Suppressor macrophage (primary cell): ENCODE measurements at regions not wholly inside any gene's neighbourhood (a gene's known extent, or its start where the extent isn't known, plus 50 kb on each side); places are given as distances from the start of the nearest gene placed in this dataset.
"Not testable (repeated sequence)": the region's sequence is repeated elsewhere in the genome, so short reads cannot be mapped to it uniquely, and the experiment has no call there.

ENCODE experiments used
- DNase-seq, 4 experiments: peaks; one replicate each; pipeline ENCODE4 v3.0.0-alpha.2; 2020 to 2022

- DNase-seq: no peak
Measured at GRCh38 chr2:234797566-234798250, 154.1 kb upstream of the SH3BP4 start.

- no peak for DNase-seq
Measured at GRCh38 chr2:234796045-234796591, 155.7 kb upstream of the SH3BP4 start.

DNA sequence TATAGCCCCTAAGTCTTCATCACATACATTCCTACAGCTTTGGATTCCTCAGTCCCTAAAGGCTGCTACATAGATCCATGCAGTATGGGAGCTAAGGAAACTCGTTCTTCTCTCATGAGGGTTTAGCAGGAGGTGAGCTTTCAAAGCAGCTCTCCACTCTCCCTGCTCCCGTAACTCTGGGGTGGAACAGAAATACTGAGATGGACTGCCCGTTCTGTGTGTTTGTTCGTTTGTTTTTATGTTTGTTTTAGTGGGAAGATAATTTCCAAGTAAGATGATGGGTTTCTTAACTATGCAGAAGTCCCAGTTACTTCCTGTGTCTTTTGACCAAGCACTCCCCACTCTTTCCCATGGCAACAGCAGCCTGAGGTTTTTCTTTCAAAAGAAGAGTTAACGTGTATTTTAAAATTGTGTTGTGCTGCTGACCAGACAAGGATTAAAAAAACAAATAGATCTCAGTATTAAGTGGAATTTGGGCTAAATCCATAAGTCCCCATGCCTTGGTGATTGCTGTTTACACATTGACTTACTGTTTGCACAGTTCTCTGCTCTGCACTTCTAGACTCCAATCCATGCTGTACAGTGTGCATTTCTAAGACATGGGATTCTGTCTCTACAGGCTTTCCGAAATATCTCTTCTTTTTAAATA, 156.4 kb upstream of the SH3BP4 start:
- no peak for DNase-seq

DNA sequence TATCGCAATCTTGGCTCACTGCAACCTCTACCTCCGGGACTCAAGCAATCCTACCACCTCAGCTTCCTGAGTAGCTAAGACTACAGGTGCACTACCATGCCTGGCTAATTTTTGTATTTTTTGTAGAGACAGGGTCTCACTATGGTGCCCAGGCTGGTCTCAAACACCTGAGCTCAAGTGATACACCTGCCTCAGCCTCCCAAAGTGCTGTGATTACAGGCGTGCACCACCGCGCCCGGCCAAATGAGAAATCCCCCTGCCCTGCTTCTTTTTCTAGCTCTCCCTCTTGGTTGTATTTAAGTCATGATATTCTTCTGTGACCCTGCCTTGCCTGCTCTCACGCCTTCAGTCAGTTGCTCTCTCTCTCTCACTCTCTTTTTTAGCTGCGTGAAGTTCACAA, 157.0 kb upstream of the SH3BP4 start:
- no peak for DNase-seq

DNA sequence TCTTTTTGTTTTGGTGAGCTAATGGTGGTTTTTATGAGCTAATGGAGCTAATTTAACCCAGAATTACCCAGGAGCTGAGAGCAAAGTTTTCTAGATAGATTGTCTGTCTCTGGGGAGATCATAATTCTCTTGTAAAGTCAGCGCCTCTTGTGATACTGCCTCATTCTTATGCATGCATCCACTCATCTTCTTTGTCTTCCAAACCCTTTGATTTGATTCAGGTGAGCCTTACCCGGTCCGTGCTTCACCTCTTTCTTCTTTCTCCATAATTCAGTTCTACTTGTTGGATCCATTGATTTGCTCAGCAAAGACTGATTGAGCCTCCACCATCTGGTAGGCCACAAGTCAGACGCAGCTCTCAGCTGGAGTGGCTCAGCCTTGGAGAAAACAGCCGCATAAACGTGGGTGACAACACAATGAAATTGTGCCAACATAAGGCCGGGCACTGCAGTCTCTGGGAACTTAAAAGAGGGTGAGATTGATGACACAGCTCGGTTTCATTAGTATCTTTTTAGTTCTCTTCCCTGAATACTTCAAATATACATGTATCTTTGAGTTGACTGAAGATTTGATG, 158.5 kb upstream of the SH3BP4 start:
- no peak for DNase-seq

DNA sequence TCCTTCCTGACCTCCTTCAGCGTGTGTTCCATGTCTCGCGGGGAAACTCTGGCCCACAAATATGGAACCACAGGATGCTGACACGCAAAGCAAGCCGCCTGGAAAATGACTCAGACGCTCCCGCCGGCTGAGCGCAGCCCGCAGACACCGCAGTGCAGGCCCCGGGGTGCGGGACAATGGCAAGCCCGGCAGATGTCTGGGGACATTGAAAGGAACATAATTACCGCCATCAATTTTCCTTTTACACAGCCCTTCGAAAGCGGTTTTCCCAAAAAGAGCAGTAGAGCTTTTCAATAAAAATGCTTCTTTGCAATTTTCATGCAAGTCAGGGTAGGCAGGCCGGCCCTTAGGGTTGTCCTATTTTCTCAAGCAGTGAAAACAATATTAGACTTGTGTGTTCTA, 159.2 kb upstream of the SH3BP4 start:
- no peak for DNase-seq

DNA sequence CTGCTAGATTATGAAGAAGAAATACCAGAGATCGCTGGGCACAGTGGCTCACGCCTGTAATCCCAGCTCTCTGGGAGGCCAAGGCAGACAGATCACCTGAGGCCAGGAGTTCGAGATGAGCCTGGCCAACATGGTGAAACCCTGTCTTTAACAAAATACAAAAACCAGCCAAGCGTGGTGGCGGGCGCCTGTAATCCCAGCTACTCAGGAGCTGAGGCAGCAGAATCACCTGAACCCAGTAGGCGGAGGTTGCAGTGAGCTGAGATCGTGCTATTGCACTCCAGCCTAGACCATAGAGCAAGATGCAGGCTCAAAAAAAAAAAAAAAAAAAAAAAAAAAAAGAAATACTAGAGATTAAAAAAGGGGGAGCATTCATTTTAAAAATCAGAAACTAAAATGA, 159.7 kb upstream of the SH3BP4 start:
- DNase-seq: not testable (repeated sequence)

DNA sequence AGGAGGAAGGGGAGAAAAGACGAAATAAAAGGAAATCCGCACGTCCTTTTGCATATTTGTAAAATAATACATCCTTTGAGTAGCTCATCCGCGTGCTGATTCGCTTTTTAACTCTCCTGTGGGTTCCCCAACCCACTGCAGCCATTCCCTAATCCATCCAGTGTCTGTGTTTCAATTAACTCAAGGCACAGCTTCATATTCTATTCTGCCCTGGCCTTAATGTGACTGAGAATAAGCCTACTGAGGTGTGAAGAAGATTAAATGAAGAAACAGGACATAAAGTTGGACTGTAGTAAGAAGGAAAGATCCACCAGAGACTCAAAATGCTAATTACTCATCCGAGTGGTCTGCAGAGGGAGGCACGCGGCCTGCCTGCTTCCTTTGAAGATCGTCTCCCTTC, 161.4 kb upstream of the SH3BP4 start:
- DNase-seq: no peak

DNA sequence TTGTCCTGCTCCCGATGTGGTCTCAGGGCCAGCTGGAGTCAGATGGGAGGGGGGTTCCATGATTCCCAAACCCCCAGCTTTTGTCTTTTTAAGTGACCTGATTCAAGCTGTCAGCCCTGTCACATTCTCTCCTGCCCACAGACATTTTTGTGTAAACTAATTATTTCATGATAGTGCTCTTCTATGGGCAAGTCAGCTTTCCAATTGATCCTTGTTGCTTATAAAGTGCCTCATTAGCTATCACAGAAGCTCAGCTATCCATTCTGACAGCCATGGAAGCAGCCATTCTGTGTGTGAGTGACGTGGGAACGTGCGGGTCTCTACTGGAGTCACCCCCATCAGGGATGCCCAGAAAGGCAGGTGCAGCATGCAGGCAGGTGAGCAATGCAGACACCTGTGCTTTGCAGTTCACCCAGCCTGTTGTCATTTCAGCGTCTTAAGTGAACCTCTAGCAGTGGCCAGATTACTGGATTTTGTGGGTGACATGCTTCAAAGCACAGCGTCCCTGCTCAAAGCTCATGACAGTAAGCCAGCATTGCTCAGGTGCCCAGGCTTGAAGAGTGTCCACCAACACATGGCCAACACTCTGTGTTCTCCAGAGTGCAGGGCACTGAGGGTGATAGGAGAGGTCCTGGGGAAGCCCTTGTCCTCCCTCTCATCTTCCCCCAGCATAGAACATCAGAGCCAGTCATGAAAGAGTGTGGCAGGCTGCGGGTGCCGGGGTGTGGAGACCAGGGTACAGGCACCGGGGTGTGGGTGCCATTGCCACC, 162.1 kb upstream of the SH3BP4 start:
- DNase-seq: no peak

GRCh38 chr2:234788841-234789240, 163.0 kb upstream of the SH3BP4 start:
- DNase-seq: no peak

DNA sequence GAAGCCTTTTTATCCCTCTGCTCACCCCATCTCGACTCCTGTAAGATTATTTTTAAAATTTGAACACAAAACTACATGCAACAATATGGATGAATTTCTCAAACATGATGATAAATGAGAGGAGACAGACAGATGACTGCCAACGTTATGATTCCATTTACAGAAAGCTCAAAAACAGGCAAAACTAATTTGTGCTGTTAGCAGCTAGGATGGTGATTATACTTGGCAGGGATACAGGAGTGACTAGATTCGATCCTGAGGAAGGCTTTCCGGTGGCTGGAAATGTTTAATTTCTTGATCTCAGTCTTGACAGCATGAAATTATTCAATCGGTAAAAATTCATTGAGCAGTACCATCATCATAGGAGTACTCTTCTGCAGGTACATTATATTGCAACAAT, 163.4 kb upstream of the SH3BP4 start:
- DNase-seq: no peak

GRCh38 chr2:234787114-234787513, 164.7 kb upstream of the SH3BP4 start:
- DNase-seq: no peak

GRCh38 chr2:234773764-234774409, 177.9 kb upstream of the SH3BP4 start:
- DNase-seq: no peak

GRCh38 chr2:234773129-234773528, 178.7 kb upstream of the SH3BP4 start:
- no peak for DNase-seq

DNA sequence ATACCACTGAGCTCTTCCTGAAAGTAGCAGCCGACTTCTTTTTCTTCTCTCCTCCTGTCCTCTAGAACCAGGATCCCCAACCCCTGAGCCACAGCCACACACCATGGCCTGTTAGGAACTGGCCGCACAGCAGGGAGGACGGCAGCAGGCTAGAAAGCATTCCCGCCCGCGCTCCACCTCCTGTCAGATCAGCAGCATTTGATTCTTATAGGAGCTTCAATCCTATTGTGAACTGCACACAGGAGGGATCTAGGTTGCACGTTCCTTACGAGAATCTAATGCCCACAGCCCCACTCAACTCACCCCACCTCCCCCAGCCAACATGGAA, 179.1 kb upstream of the SH3BP4 start:
- DNase-seq: no peak

GRCh38 chr2:234771980-234772732, 179.7 kb upstream of the SH3BP4 start:
- DNase-seq: no peak

GRCh38 chr2:234771176-234771575, 180.6 kb upstream of the SH3BP4 start:
- no peak for DNase-seq

DNA sequence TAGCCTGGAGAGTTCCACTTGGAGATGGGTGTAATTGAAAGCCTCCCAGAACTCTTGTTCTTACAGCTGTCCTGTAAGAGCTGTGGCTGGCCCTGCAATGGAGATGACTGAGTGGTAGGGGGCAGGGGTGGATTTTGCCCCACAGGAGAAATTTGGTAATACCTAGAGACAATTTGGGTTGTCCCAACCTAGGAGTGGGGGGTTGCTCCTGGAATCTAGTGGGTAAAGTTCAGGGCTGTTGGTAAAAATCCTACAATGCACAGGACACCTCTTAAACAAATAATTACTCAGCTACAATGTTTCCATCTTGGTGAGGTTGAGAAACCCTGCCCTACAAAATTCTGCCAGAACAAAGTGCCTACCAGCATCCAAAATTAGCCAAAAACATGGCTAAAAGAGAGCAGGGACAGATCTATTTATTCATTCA, 181.1 kb upstream of the SH3BP4 start:
- DNase-seq: no peak

- no peak for DNase-seq
Measured at GRCh38 chr2:234770031-234770506, 181.7 kb upstream of the SH3BP4 start.

DNA sequence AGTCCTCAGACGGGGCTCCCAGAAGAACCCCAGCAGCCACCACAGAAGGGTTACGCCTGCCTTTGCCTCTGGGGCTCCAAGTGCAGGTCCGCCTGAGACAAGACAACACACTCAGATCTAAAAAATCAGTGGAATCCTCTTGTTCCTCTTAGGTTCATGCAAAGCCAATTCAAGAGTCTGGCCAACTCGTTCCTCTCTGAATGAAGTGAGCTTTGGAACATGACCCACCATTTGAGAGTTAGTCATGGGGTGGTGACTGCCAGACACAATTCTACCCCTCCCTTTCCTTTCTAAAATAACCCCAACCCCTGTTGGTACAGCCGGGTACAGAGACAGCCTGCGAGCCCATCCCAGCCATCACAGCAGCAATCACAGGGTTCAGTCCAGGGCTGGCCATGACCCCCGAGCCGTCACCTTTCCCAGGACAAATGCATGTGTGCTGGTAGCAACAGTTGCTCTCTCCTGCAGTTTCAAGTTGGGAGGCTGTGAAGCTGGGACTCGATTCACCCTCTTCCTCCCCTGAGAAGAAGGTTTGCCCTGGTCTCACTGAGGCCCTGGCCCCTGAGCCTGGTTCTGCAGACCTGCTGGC, 183.1 kb upstream of the SH3BP4 start:
- no peak for DNase-seq

DNA sequence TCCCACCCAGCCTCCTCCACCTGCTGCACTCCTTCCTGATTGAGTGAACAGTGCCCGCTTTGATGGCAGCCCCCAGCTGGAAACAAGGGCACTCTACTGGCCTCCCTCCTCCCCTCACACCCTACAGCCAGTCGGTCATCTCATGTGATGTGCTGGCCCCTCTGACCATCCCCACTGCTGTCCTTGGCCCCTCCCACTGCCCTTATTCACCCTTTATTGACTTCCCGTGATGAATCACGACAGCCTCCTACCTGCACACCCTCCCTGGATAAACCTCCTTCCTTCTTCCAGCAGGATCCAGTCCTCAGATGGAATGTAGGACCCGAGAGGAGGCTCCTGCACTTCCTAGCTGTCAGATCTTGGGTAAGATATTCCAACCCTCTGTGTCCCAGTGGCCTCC, 186.5 kb upstream of the SH3BP4 start:
- DNase-seq: no peak

DNA sequence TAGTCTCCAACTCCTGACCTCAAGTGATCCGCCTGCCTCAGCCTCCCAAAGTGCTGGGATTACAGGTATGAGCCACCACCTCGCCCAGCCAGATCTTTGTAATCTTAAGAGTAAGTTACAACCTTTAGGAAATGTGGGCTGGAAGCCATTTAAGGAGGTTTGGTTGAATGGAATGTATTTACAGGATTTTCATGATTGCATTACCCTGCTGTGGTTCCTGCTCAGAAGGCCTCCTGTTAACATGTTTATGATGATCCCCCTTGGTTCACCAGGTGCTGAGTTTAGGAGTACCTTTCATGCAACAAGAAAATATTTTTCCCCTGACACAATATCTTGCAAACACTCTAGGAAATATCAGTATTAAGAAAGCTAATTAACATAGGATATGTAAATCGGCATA, 187.4 kb upstream of the SH3BP4 start:
- DNase-seq: no peak
